Amygdala (tissue), 56 donors: ENCODE measurements at regions not wholly inside any gene's neighbourhood (a gene's known extent, or its start where the extent isn't known, plus 50 kb on each side); places are given as distances from the start of the nearest gene placed in this dataset.

Experiments used
- DNase-seq, 56 donors: peaks; one replicate each; lab custom pipeline; 2025; lab: John Stamatoyannopoulos, UW

GRCh38 chr5:51734677-51735076 is 351.4 kb downstream of the ISL1 start:
- no peak for DNase-seq

- DNase-seq = no peak
Observed at GRCh38 chr5:51746023-51746422, 362.8 kb downstream of the ISL1 start.

GRCh38 chr5:51748647-51749046 is 365.4 kb downstream of the ISL1 start:
- DNase-seq = no peak
